Fibroblast of gingiva (primary cell): ENCODE measurements at regions not wholly inside any gene's neighbourhood (a gene's known extent, or its start where the extent isn't known, plus 50 kb on each side); places are given as distances from the start of the nearest gene placed in this dataset.
"Not testable (repeated sequence)": the region's sequence is repeated elsewhere in the genome, so short reads cannot be mapped to it uniquely, and the experiment has no call there.

Source experiments
- DNase-seq: peaks from one replicate; pipeline ENCODE4 v3.0.0-alpha.2; 2011; ENCODE audit warnings: low read depth

- DNase-seq, result not testable (repeated sequence)
Measured at GRCh38 chr6:27826612-27826985, 85.6 kb downstream of the OR2B2 start.

- not testable (repeated sequence) for DNase-seq
Measured at GRCh38 chr6:27825848-27826611, 86.2 kb downstream of the OR2B2 start.

- DNase-seq, result no peak
Measured at GRCh38 chr6:27825025-27825793, 87.0 kb downstream of the OR2B2 start.

- peak; percentile 77 for DNase-seq
Measured at GRCh38 chr6:27824211-27825024, 87.8 kb downstream of the OR2B2 start.

- DNase-seq, result peak; percentile 29
Measured at GRCh38 chr6:27823714-27824210, 88.4 kb downstream of the OR2B2 start.

- DNase-seq, result no peak
Measured at GRCh38 chr6:27816906-27817305, 95.3 kb downstream of the OR2B2 start.

- peak; percentile 95 for DNase-seq
Measured at GRCh38 chr6:27814665-27815424, 97.4 kb downstream of the OR2B2 start.

GRCh38 chr6:27814415-27814664, 97.9 kb downstream of the OR2B2 start:
- DNase-seq, result not testable (repeated sequence)

GRCh38 chr6:27812805-27813492, 99.2 kb downstream of the OR2B2 start:
- no peak for DNase-seq

- no peak for DNase-seq
Measured at GRCh38 chr6:27812078-27812804, 100.0 kb downstream of the OR2B2 start.

- DNase-seq, result no peak
Measured at GRCh38 chr6:27811451-27811772, 100.8 kb downstream of the OR2B2 start.

GRCh38 chr6:27810768-27811450, 101.3 kb downstream of the OR2B2 start:
- no peak for DNase-seq

GRCh38 chr6:27809939-27810767, 102.0 kb downstream of the OR2B2 start:
- peak; percentile 96 for DNase-seq

GRCh38 chr6:27809067-27809938, 102.9 kb downstream of the OR2B2 start:
- DNase-seq, result no peak

- DNase-seq, result peak; percentile 52
Measured at GRCh38 chr6:27808242-27809066, 103.7 kb downstream of the OR2B2 start.

- peak; percentile 96 for DNase-seq
Measured at GRCh38 chr6:27807441-27808241, 104.6 kb downstream of the OR2B2 start.
